Endothelial cell of umbilical vein (primary cell): ENCODE measurements at regions not wholly inside any gene's neighbourhood (a gene's known extent, or its start where the extent isn't known, plus 50 kb on each side); places are given as distances from the start of the nearest gene placed in this dataset.

Experiments
- BruUV-seq: library from RNA; stranded (reverse); fragments of 400-500 nt; replicated peaks from 2 replicates; lab custom pipeline; 2021; lab: Mats Ljungman, UMichigan
- CTCF ChIA-PET: fragments of 300-600, 350-600 bp; sonication (Branson Sonifier 250); formaldehyde crosslinking; loops from one replicate; lab custom pipeline; 2021; ENCODE audit warnings: antibody characterized with exemption, inconsistent platforms; lab: Charles Lee
- POLR2A ChIA-PET: fragments of 300-600, 350-600 bp; sonication (Branson Sonifier 250); formaldehyde crosslinking; loops from one replicate; lab custom pipeline; 2021; ENCODE audit warnings: antibody characterized with exemption, inconsistent platforms; lab: Charles Lee
- DNase-seq: peaks from one replicate; pipeline ENCODE4 v3.0.0-alpha.2; 2011; ENCODE audit warnings: low read depth, low spot score
- FAIRE-seq: peaks from 2 replicates; lab custom pipeline; 2011; peaks lifted over from hg19 to GRCh38; lab: Jason Lieb, UNC
- H2AFZ ChIP-seq: 2 replicates; pipeline ENCODE4 v1.6.0; 2012; ENCODE audit warnings: low read depth, low read length, control low read depth, inconsistent platforms
- H3K27ac ChIP-seq: 2 replicates; pipeline ENCODE4 v1.5.1; 2011; ENCODE audit warnings: low read depth, mild to moderate bottlenecking, control low read depth, low read length, moderate library complexity; ENCODE audit not compliant: insufficient read depth
- H3K27me3 ChIP-seq, 2 experiments: 2 replicates each; pipeline versions ENCODE4 v1.6.0 to v1.6.1; 2011; ENCODE audit warnings: low read length in 2 of 2, mixed read lengths in 1 of 2; ENCODE audit not compliant: control insufficient read depth in 2 of 2, insufficient read depth in 2 of 2
- H3K36me3 ChIP-seq, 2 experiments: 2 replicates in 1 of 2; 3 replicates in 1 of 2; pipeline ENCODE4 v1.5.1; 2011; ENCODE audit warnings: low read length in 2 of 2, mild to moderate bottlenecking in 1 of 2, moderate library complexity in 1 of 2; ENCODE audit not compliant: control insufficient read depth in 2 of 2, insufficient read depth in 2 of 2; ENCODE audit errors: extremely low read depth in 1 of 2
- H3K4me1 ChIP-seq: 3 replicates; pipeline ENCODE4 v1.5.1; 2011; ENCODE audit warnings: mild to moderate bottlenecking, low read length; ENCODE audit not compliant: control insufficient read depth, insufficient read depth; ENCODE audit errors: extremely low read depth
- H3K4me2 ChIP-seq: 2 replicates; pipeline ENCODE4 v1.6.1; 2011; ENCODE audit warnings: low read length, control low read depth, mixed read lengths; ENCODE audit not compliant: insufficient read depth
- H3K4me3 ChIP-seq, 3 experiments: fragments of 200-600 bp in 1 of 3; sonication (generic), shearing (Covaris generic) in 1 of 3; replicated peaks in 1 of 3; 2 replicates each; pipeline ENCODE4 v1.5.1; 2011 to 2016; ENCODE audit warnings: control low read depth in 3 of 3, low read length in 3 of 3, mild to moderate bottlenecking in 2 of 3, inconsistent platforms in 1 of 3, low read depth in 1 of 3, moderate library complexity in 1 of 3; ENCODE audit not compliant: insufficient read depth in 1 of 3
- H3K79me2 ChIP-seq: 2 replicates; pipeline ENCODE4 v1.6.0; 2012; ENCODE audit warnings: low read length, inconsistent platforms; ENCODE audit not compliant: control insufficient read depth, insufficient read depth
- H3K9ac ChIP-seq: replicated peaks from 2 replicates; pipeline ENCODE3; 2011; ENCODE audit warnings: low read length, control low read depth; ENCODE audit not compliant: insufficient read depth; ENCODE audit errors: extremely low read depth
- H3K9me1 ChIP-seq: replicated peaks from 3 replicates; pipeline ENCODE4 v1.6.0; 2011; ENCODE audit warnings: mild to moderate bottlenecking, low read length; ENCODE audit not compliant: control insufficient read depth, insufficient read depth; ENCODE audit errors: extremely low read depth
- H3K9me3 ChIP-seq: replicated peaks from 2 replicates; pipeline ENCODE4 v1.5.1; 2012; ENCODE audit warnings: low read length, inconsistent platforms; ENCODE audit not compliant: control insufficient read depth, insufficient read depth
- H4K20me1 ChIP-seq: replicated peaks from 2 replicates; pipeline ENCODE3; 2011; ENCODE audit warnings: mild to moderate bottlenecking, low read length; ENCODE audit not compliant: control insufficient read depth, insufficient read depth; ENCODE audit errors: extremely low read depth
- EZH2 ChIP-seq: IDR thresholded peaks from 2 replicates; pipeline ENCODE4 v1.6.1; 2012; ENCODE audit warnings: borderline replicate concordance, low read depth, mild to moderate bottlenecking, moderate library complexity, low read length, inconsistent platforms; ENCODE audit not compliant: severe bottlenecking
- FOS ChIP-seq: IDR thresholded peaks from 2 replicates; pipeline ENCODE4 v1.6.1; 2011; ENCODE audit warnings: mild to moderate bottlenecking, low read length, moderate library complexity, borderline replicate concordance; ENCODE audit not compliant: insufficient read depth
- GATA2 ChIP-seq: IDR thresholded peaks from 2 replicates; pipeline ENCODE4 v1.7.0; 2011; ENCODE audit warnings: low read depth, mild to moderate bottlenecking, moderate library complexity, mixed read lengths, low read length; ENCODE audit not compliant: insufficient read length, insufficient read depth
- JUN ChIP-seq: IDR thresholded peaks from 2 replicates; pipeline ENCODE4 v1.6.1; 2011; ENCODE audit warnings: borderline replicate concordance, low read depth; ENCODE audit not compliant: insufficient read length, insufficient read depth
- MYC ChIP-seq: IDR thresholded peaks from one replicate; pipeline ENCODE4 v1.6.1; 2011; ENCODE audit warnings: mild to moderate bottlenecking, low read depth, low read length
- POLR2A ChIP-seq: IDR thresholded peaks from 2 replicates; pipeline ENCODE4 v1.6.1; 2012; ENCODE audit warnings: low read depth, mild to moderate bottlenecking, control low read depth, low read length
- POLR2AphosphoS5 ChIP-seq: IDR thresholded peaks from 2 replicates; pipeline ENCODE4 v1.6.1; 2012; ENCODE audit warnings: low read depth, mild to moderate bottlenecking, control low read depth, low read length, moderate library complexity; ENCODE audit not compliant: insufficient read depth
- dilution Hi-C: fragments of 300-500 bp; cut with MboI; formaldehyde crosslinking; loops from one replicate; pipeline ENCODE4 v1.15.0; 2019; ENCODE audit warnings: low sequenced_read_pairs; ENCODE audit not compliant: extremely low pct_ligation_motif_present
- intact Hi-C: fragments of 100-400 bp; cut with micrococcal nuclease; formaldehyde crosslinking; loops from one replicate; pipeline ENCODE4 v1.10.0; 2022
- TF ChIP-seq, protein P1 (sequence below), 2 donors: IDR thresholded peaks; 1 replicate in 1 of 2; 2 replicates in 1 of 2; pipeline ENCODE4 v1.5.1; 2011; ENCODE audit warnings: low read length in 2 of 2, mild to moderate bottlenecking in 2 of 2, moderate library complexity in 2 of 2, control low read depth in 1 of 2, inconsistent platforms in 1 of 2, low read depth in 1 of 2; ENCODE audit not compliant: insufficient read depth in 1 of 2; ENCODE audit errors: extremely low read depth in 1 of 2
- TF ChIP-seq, protein P2 (sequence below): IDR thresholded peaks from 2 replicates; pipeline ENCODE4 v1.6.1; 2011; ENCODE audit not compliant: insufficient read depth, insufficient read length

DNA sequence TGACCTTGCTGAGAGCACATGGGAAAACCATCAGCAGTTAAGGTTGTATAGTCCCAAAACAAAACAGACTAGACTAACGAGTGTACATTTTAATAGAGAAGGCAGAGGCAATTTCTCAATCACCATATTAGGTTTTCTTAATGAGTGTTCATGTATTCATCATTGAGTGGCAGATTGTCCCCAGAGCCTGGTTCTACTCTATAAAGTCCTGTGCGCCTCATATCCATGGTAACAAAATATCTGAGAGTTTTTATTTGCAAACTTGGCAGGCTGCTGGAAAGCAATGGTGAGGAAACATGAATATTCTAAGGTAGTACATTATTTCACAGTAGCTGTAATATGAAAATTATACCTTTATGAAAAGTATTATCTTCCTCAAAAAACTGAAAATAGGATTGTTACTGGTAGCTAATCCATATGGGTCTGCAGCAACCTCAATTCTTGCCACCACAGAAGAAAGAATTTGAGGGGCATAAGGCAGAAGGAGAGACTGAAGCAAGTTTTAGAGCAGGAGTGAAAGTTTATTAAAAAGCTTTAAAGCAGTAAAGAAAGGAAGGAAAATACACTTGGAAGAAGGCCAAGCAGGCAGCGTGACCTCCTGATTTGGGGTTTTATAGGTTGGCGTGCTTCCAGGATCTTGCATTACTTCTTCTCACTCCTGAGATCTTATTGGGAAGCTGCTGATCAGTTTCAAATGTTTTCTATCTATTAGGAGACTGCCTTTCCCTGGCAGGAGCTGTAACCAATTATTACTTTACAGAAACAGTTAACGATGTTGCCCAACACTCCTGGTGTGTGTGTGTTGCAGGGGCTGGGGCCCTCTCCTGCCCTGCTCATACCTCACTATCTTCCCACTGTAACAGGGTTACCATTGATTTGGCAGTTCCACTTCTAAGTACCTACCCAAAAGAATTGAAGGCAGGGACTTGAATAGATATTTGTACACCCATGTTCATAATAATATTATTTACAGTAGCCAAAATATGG is 154.0 kb upstream of the NUDT4 start:
- Histone ChIP-seq H3K4me2 (no peak overlapping the region), H3K36me3 (no peaks in the 10 kb centered on the region), H3K4me3 (no peak overlapping the region), H3K4me1 (peaks cover 18% of the 10 kb centered on the region), H4K20me1 (no peaks in the 10 kb centered on the region), H3K9me1 (no peaks in the 10 kb centered on the region), H3K27me3 (no peaks in the 10 kb centered on the region), H2AFZ (no peak overlapping the region), H3K27ac (no peak overlapping the region), H3K9me3 (no peaks in the 10 kb centered on the region), H3K9ac (no peak overlapping the region), H3K79me2 (no peaks in the 10 kb centered on the region)
- intact Hi-C loops = loop anchor here (10.0 kb wide), 1 partner anchor 151 kb away; the partner anchor contains the start of gene NUDT4
- dilution Hi-C loops = no loop called here
- TF ChIP-seq POLR2AphosphoS5 (no peak), EZH2 (no peak), MYC (no peak), FOS (no peak), POLR2A (no peak), JUN (no peak), GATA2 (no peak)
- TF ChIP-seq, protein P1, sequence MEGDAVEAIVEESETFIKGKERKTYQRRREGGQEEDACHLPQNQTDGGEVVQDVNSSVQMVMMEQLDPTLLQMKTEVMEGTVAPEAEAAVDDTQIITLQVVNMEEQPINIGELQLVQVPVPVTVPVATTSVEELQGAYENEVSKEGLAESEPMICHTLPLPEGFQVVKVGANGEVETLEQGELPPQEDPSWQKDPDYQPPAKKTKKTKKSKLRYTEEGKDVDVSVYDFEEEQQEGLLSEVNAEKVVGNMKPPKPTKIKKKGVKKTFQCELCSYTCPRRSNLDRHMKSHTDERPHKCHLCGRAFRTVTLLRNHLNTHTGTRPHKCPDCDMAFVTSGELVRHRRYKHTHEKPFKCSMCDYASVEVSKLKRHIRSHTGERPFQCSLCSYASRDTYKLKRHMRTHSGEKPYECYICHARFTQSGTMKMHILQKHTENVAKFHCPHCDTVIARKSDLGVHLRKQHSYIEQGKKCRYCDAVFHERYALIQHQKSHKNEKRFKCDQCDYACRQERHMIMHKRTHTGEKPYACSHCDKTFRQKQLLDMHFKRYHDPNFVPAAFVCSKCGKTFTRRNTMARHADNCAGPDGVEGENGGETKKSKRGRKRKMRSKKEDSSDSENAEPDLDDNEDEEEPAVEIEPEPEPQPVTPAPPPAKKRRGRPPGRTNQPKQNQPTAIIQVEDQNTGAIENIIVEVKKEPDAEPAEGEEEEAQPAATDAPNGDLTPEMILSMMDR (IDR thresholded peaks at IDR 0.05; ENCODE audit: extremely low read depth in 1 of 2, insufficient read depth in 1 of 2, low read depth in 1 of 2, low read length in 2 of 2) = no peak
- TF ChIP-seq, protein P2, sequence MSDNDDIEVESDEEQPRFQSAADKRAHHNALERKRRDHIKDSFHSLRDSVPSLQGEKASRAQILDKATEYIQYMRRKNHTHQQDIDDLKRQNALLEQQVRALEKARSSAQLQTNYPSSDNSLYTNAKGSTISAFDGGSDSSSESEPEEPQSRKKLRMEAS = no peak
- CTCF ChIA-PET = no interaction called here
- DNase-seq = peak; percentile 59
- BruUV-seq = no TSS peak
- FAIRE-seq = no peak
- POLR2A ChIA-PET = no interaction called here
